Erythroblast (primary cell): ENCODE measurements at regions not wholly inside any gene's neighbourhood (a gene's known extent, or its start where the extent isn't known, plus 50 kb on each side); places are given as distances from the start of the nearest gene placed in this dataset.

Experiments used
- GATA1 ChIP-seq: IDR thresholded peaks from 2 replicates; pipeline ENCODE4 v1.6.1; 2011; ENCODE audit warnings: low read depth, mild to moderate bottlenecking, control low read depth, low read length, moderate library complexity
- POLR2A ChIP-seq: IDR thresholded peaks from 2 replicates; pipeline ENCODE4 v1.6.1; 2011; ENCODE audit warnings: mild to moderate bottlenecking, low read length

DNA sequence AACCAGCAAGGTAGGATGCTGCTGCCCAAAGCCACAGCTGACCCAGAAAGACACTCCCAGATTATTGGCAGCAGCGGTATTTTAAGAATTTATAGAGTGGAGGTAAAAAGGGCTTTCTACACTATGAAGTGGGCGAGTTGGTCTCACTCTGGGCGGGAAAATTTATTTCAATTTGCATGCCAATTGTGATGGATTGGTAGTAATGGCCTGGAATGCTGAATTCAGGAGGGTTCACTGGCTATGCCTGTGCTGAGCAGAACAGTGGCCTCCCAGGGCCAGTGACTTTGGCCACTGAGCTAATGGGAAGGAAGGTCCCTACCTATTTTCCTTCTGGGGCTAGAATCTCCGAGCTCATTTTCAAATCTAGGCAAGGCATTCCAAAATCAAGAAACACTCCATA is 243.5 kb downstream of the TSHZ3 start:
- TF ChIP-seq POLR2A = no peak
- no peak for TF ChIP-seq GATA1
